ENCODE measurements at regions not wholly inside any gene's neighbourhood (a gene's known extent, or its start where the extent isn't known, plus 50 kb on each side); places are given as distances from the start of the nearest gene placed in this dataset.

- Histone ChIP-seq H3K4me1 (replicated peaks in 1 of 2) (no peaks in the 10 kb centered on the region), H3K27me3 (no peaks in the 10 kb centered on the region), H3K9me3 (replicated peaks in 1 of 3) (no peaks in the 10 kb centered on the region), H3K4me3 (no peak overlapping the region), H3K27ac (no peak overlapping the region), H3K36me3 (replicated peaks in 1 of 2) (no peaks in the 10 kb centered on the region)
- no peak for DNase-seq
- TF ChIP-seq POLR2A (IDR thresholded peaks at IDR 0.05), result no peak
- 54 to 61% (median 58%) methylated on average over 5 of the region's 5 CpGs for WGBS, 4 donors
- intact Hi-C loops (cut with DNase I), result no loop called here
These were observed 406.5 kb upstream of the SUCLG2 start for GRCh38 chr3:68060910-68061309.

- intact Hi-C loops (cut with DNase I), result no loop called here
- Histone ChIP-seq H3K9me3 (replicated peaks in 1 of 3) (no peaks in the 10 kb centered on the region), H3K36me3 (replicated peaks in 1 of 2) (no peaks in the 10 kb centered on the region), H3K27ac (no peak overlapping the region), H3K4me1 (replicated peaks in 1 of 2) (no peaks in the 10 kb centered on the region), H3K27me3 (no peaks in the 10 kb centered on the region), H3K4me3 (no peak overlapping the region)
- DNase-seq, result no peak
- no peak for TF ChIP-seq POLR2A (IDR thresholded peaks at IDR 0.05)
- TF ChIP-seq CTCF (IDR thresholded peaks at IDR 0.05), result no peak
- WGBS, 4 donors, result 61 to 96% (median 63%) methylated on average over 2 to 3 of the region's 3 CpGs
These were observed 405.8 kb upstream of the SUCLG2 start for GRCh38 chr3:68060191-68060590.

- intact Hi-C loops (cut with DNase I), result no loop called here
- Histone ChIP-seq H3K27ac (no peak overlapping the region), H3K36me3 (replicated peaks in 1 of 2) (no peaks in the 10 kb centered on the region), H3K4me3 (no peak overlapping the region), H3K27me3 (no peaks in the 10 kb centered on the region), H3K4me1 (replicated peaks in 1 of 2) (no peaks in the 10 kb centered on the region), H3K9me3 (replicated peaks in 1 of 3) (no peaks in the 10 kb centered on the region)
- 72 to 80% (median 75%) methylated on average over 3 of the region's 3 CpGs for WGBS, 4 donors
- no peak for DNase-seq
- TF ChIP-seq POLR2A (IDR thresholded peaks at IDR 0.05) (no peak), CTCF (IDR thresholded peaks at IDR 0.05) (no peak)
These were observed 405.3 kb upstream of the SUCLG2 start for GRCh38 chr3:68059628-68060152.

GRCh38 chr3:68057637-68058320 lies 403.4 kb upstream of the SUCLG2 start:
- DNase-seq, result no peak
- Histone ChIP-seq H3K27ac (no peak overlapping the region), H3K27me3 (no peaks in the 10 kb centered on the region), H3K9me3 (replicated peaks in 1 of 3) (no peaks in the 10 kb centered on the region), H3K4me3 (no peak overlapping the region), H3K4me1 (replicated peaks in 1 of 2) (no peaks in the 10 kb centered on the region), H3K36me3 (replicated peaks in 1 of 2) (no peaks in the 10 kb centered on the region)
- 38 to 63% (median 46%) methylated on average over 2 of the region's 2 CpGs for WGBS, 4 donors
- intact Hi-C loops (cut with DNase I), result no loop called here
- TF ChIP-seq POLR2A (IDR thresholded peaks at IDR 0.05), result no peak
- TF ChIP-seq CTCF (IDR thresholded peaks at IDR 0.05), result no peak

GRCh38 chr3:68056556-68056955 lies 402.1 kb upstream of the SUCLG2 start:
- Histone ChIP-seq H3K36me3 (replicated peaks in 1 of 2) (no peaks in the 10 kb centered on the region), H3K9me3 (replicated peaks in 1 of 3) (no peaks in the 10 kb centered on the region), H3K27ac (no peak overlapping the region), H3K27me3 (no peaks in the 10 kb centered on the region), H3K4me1 (replicated peaks in 1 of 2) (no peaks in the 10 kb centered on the region), H3K4me3 (no peak overlapping the region)
- DNase-seq, result no peak
- no peak for TF ChIP-seq CTCF (IDR thresholded peaks at IDR 0.05)
- TF ChIP-seq POLR2A (IDR thresholded peaks at IDR 0.05), result no peak
- 25 to 45% (median 38%) methylated on average over 2 of the region's 2 CpGs for WGBS, 4 donors
- intact Hi-C loops (cut with DNase I), result no loop called here
